IMR-90 (cell line): ENCODE measurements at regions not wholly inside any gene's neighbourhood (a gene's known extent, or its start where the extent isn't known, plus 50 kb on each side); places are given as distances from the start of the nearest gene placed in this dataset.

ENCODE experiments used
- ATAC-seq: fragments of 200-7000 bp; cut with Tn5 transposase; 2 replicates; pipeline ENCODE4 v1.9.1; 2020; ENCODE audit warnings: low read depth, mild to moderate bottlenecking, moderate library complexity
- BruUV-seq: library from RNA; stranded (reverse); fragments of 400-500 nt; replicated peaks from 2 replicates; lab custom pipeline; 2021; lab: Mats Ljungman, UMichigan
- CTCF ChIA-PET: fragments of 300-600 bp; formaldehyde crosslinking; extraction: SDS; loops from one replicate; lab custom pipeline; 2021; ENCODE audit warnings: antibody characterized with exemption; lab: Yijun Ruan, JAX
- POLR2A ChIA-PET: fragments of 300-600 bp; sonication (Branson Sonifier 250); formaldehyde crosslinking; loops from one replicate; lab custom pipeline; 2022; ENCODE audit warnings: antibody characterized with exemption; ENCODE audit not compliant: unreplicated experiment; lab: Charles Lee
- DNase-seq: peaks from one replicate; pipeline ENCODE4 v3.0.0; 2013
- H2AFZ ChIP-seq: replicated peaks from 2 replicates; pipeline ENCODE3; 2013; ENCODE audit warnings: low read length, mild to moderate bottlenecking; ENCODE audit not compliant: poor library complexity
- H2AK5ac ChIP-seq: 2 replicates; pipeline ENCODE4 v1.6.1; 2013; ENCODE audit warnings: low read depth, low read length, inconsistent platforms
- H2AK9ac ChIP-seq: replicated peaks from 2 replicates; pipeline ENCODE3; 2013; ENCODE audit warnings: mild to moderate bottlenecking, low read depth, low read length, moderate library complexity; ENCODE audit not compliant: poor library complexity
- H2BK120ac ChIP-seq: 2 replicates; pipeline ENCODE4 v1.6.1; 2013; ENCODE audit warnings: low read depth, low read length, inconsistent platforms
- H2BK15ac ChIP-seq: 3 replicates; pipeline ENCODE4 v1.6.1; 2013; ENCODE audit warnings: low read depth, low read length, inconsistent platforms
- H2BK20ac ChIP-seq: 2 replicates; pipeline ENCODE4 v1.6.1; 2013; ENCODE audit warnings: low read depth, mild to moderate bottlenecking, inconsistent platforms, low read length, moderate library complexity
- H2BK5ac ChIP-seq: 2 replicates; pipeline ENCODE4 v1.6.1; 2013; ENCODE audit warnings: mild to moderate bottlenecking, low read depth, low read length, inconsistent platforms; ENCODE audit not compliant: poor library complexity, severe bottlenecking
- H3K14ac ChIP-seq: replicated peaks from 2 replicates; pipeline ENCODE4 v1.6.1; 2013; ENCODE audit warnings: low read depth, low read length, inconsistent platforms
- H3K18ac ChIP-seq: 2 replicates; pipeline ENCODE4 v1.6.1; 2013; ENCODE audit warnings: low read depth, low read length, control low read depth
- H3K23ac ChIP-seq: 2 replicates; pipeline ENCODE4 v1.6.1; 2013; ENCODE audit warnings: low read depth, low read length, inconsistent platforms
- H3K27ac ChIP-seq: 2 replicates; pipeline ENCODE4 v1.5.1; 2013; ENCODE audit warnings: mild to moderate bottlenecking, control low read depth, low read length; ENCODE audit not compliant: insufficient read depth
- H3K27me3 ChIP-seq: 2 replicates; pipeline ENCODE4 v1.6.1; 2013; ENCODE audit warnings: low read length; ENCODE audit not compliant: control insufficient read depth, insufficient read depth
- H3K36me3 ChIP-seq: 2 replicates; pipeline ENCODE4 v1.6.1; 2013; ENCODE audit warnings: low read length, mixed read lengths; ENCODE audit not compliant: control insufficient read depth, insufficient read depth
- H3K4ac ChIP-seq: 2 replicates; pipeline ENCODE4 v1.6.1; 2013; ENCODE audit warnings: low read depth, low read length, inconsistent platforms
- H3K4me1 ChIP-seq: 2 replicates; pipeline ENCODE4 v1.6.1; 2013; ENCODE audit warnings: low read length, mixed read lengths; ENCODE audit not compliant: control insufficient read depth, insufficient read depth
- H3K4me2 ChIP-seq: 2 replicates; pipeline ENCODE4 v1.6.1; 2013; ENCODE audit warnings: low read depth, mild to moderate bottlenecking, control low read depth, low read length, moderate library complexity
- H3K4me3 ChIP-seq: 2 replicates; pipeline ENCODE4 v1.5.1; 2013; ENCODE audit warnings: low read depth, mild to moderate bottlenecking, control low read depth, low read length, moderate library complexity; ENCODE audit not compliant: insufficient read depth
- H3K56ac ChIP-seq: 2 replicates; pipeline ENCODE4 v1.6.1; 2013; ENCODE audit warnings: low read length, inconsistent platforms; ENCODE audit not compliant: insufficient read depth; ENCODE audit errors: extremely low read depth
- H3K79me1 ChIP-seq, 2 experiments: 2 replicates each; pipeline ENCODE4 v1.6.1; 2013; ENCODE audit warnings: low read length in 2 of 2, inconsistent platforms in 1 of 2, low read depth in 1 of 2
- H3K9ac ChIP-seq: 2 replicates; pipeline ENCODE4 v1.6.1; 2013; ENCODE audit warnings: low read depth, low read length, control low read depth
- H3K9me1 ChIP-seq: 2 replicates; pipeline ENCODE4 v1.6.1; 2013; ENCODE audit warnings: low read length, inconsistent platforms; ENCODE audit not compliant: insufficient read depth
- H3K9me3 ChIP-seq: 2 replicates; pipeline ENCODE4 v1.6.1; 2013; ENCODE audit warnings: low read length; ENCODE audit not compliant: control insufficient read depth, insufficient read depth
- H4K20me1 ChIP-seq: 2 replicates; pipeline ENCODE4 v1.6.1; 2013; ENCODE audit warnings: low read length, inconsistent platforms; ENCODE audit not compliant: insufficient read depth
- H4K5ac ChIP-seq: 2 replicates; pipeline ENCODE4 v1.6.1; 2013; ENCODE audit warnings: mild to moderate bottlenecking, low read depth, low read length, control low read depth
- H4K8ac ChIP-seq, 2 experiments: 2 replicates each; pipeline ENCODE4 v1.6.1; 2013; ENCODE audit warnings: low read depth in 2 of 2, low read length in 2 of 2, control low read depth in 1 of 2, inconsistent platforms in 1 of 2
- H4K91ac ChIP-seq: 2 replicates; pipeline ENCODE4 v1.6.1; 2013; ENCODE audit warnings: low read depth, low read length, inconsistent platforms; ENCODE audit not compliant: insufficient read depth
- MAFK ChIP-seq: IDR thresholded peaks from 2 replicates; pipeline ENCODE4 v1.6.1; 2012; ENCODE audit warnings: low read depth, low read length, improper control_type of control experiment
- RCOR1 ChIP-seq: IDR thresholded peaks from 2 replicates; pipeline ENCODE4 v1.6.1; 2012; ENCODE audit warnings: mild to moderate bottlenecking, low read length, improper control_type of control experiment; ENCODE audit not compliant: insufficient replicate concordance
- WGBS, 2 experiments: methylation state at CpG; one replicate each; pipeline versions ENCODE4 v1.1.5 to v1.1.7; 2013; ENCODE audit warnings: missing lambda C conversion rate in 2 of 2; ENCODE audit not compliant: insufficient read length in 1 of 2; ENCODE audit errors: extremely low coverage in 2 of 2; 5-methylcytosine and 5-hydroxymethylcytosine counted together
- dilution Hi-C: fragments of 300-500 bp; cut with HindIII; formaldehyde crosslinking; loops from one replicate; pipeline ENCODE4 v1.14.3; 2018; ENCODE audit warnings: low sequenced_read_pairs; ENCODE audit not compliant: unreplicated experiment
- in situ Hi-C: fragments of 300-500 bp; cut with MboI; formaldehyde crosslinking; loops from 3 replicates; pipeline ENCODE4 v1.14.3; 2019; ENCODE audit warnings: low sequenced_read_pairs, inconsistent platforms, mixed read lengths
- intact Hi-C: fragments of 100-400 bp; cut with micrococcal nuclease; formaldehyde crosslinking; loops from 2 replicates; pipeline ENCODE4 v1.10.0; 2022

- Histone ChIP-seq H3K4ac (no peak overlapping the region), H3K9me3 (peaks cover 5% of the 10 kb centered on the region), H4K5ac (no peak overlapping the region), H3K18ac (no peak overlapping the region), H2BK15ac (no peak overlapping the region), H2AK9ac (no peak overlapping the region), H3K79me1 (no peaks in the 10 kb centered on the region), H3K9me1 (no peaks in the 10 kb centered on the region), H3K4me1 (no peaks in the 10 kb centered on the region), H2AFZ (no peak overlapping the region), H2BK5ac (no peak overlapping the region), H3K9ac (no peak overlapping the region), H3K14ac (no peak overlapping the region), H3K27me3 (no peaks in the 10 kb centered on the region), H3K36me3 (no peaks in the 10 kb centered on the region), H3K23ac (no peak overlapping the region), H3K4me3 (no peak overlapping the region), H2AK5ac (no peak overlapping the region), H4K8ac (no peak overlapping the region), H2BK20ac (no peak overlapping the region), H3K27ac (no peak overlapping the region), H3K56ac (no peak overlapping the region), H3K4me2 (no peak overlapping the region), H2BK120ac (no peak overlapping the region), H4K20me1 (no peaks in the 10 kb centered on the region), H4K91ac (no peak overlapping the region)
- ATAC-seq (no peak), DNase-seq (no peak)
- no TSS peak for BruUV-seq
- WGBS, 2 experiments: no CpG with 5 or more reads among the region's 2 CpGs
- in situ Hi-C loops (no loop called here), dilution Hi-C loops (no loop called here), intact Hi-C loops (no loop called here)
- TF ChIP-seq MAFK (peak; percentile 78), RCOR1 (no peak)
- ChIA-PET CTCF (no interaction called here), POLR2A (no interaction called here)
Observed at GRCh38 chrX:144790148-144790547, 457.2 kb upstream of the SPANXN1 start.
